ENCODE measurements at regions not wholly inside any gene's neighbourhood (a gene's known extent, or its start where the extent isn't known, plus 50 kb on each side); places are given as distances from the start of the nearest gene placed in this dataset.

DNA sequence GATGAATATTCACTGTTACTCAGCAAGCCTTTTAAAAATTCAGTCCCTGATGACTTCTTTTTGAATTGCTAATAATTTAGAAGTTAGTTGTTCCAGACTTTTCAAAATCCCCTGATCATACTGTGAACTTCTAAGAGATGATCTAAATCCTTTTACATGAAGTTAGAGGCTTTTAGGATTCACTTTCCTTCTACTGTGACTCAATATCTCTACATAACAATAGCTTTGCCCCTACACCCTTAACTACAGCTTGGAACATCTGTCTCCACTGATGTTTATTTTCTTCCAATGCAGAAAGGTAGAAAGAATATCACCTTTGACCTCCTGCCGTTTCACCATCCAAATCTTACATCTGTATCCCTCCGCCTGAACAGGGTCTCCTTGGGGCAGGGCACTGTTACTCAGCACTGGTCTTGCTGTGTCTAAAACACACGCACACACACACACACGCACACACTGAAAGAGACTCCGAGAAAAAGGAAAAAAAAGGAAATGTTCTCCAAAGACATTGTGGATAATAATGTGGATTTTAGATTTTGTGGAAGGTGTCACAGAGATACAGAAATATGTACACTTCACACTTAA lies 111.6 kb upstream of the GPRIN3 start:
- ATAC-seq (no peak), DNase-seq (no peak)
- POLR2A ChIA-PET: no interaction called here
- H3K27ac Mint-ChIP-seq: no peak overlapping the region
- no peaks in the 10 kb centered on the region for H3K27me3 Mint-ChIP-seq
- CTCF ChIA-PET: no interaction called here
- peaks cover 4% of the 10 kb centered on the region for H3K4me1 Mint-ChIP-seq
- H3K4me3 Mint-ChIP-seq: no peak overlapping the region
- no peaks in the 10 kb centered on the region for H3K36me3 Mint-ChIP-seq (ENCODE audit: low read depth)
- no peaks in the 10 kb centered on the region for H3K9me3 Mint-ChIP-seq (ENCODE audit: low read depth)
- intact Hi-C loops (cut with DNase I, micrococcal nuclease): no loop called here

DNA sequence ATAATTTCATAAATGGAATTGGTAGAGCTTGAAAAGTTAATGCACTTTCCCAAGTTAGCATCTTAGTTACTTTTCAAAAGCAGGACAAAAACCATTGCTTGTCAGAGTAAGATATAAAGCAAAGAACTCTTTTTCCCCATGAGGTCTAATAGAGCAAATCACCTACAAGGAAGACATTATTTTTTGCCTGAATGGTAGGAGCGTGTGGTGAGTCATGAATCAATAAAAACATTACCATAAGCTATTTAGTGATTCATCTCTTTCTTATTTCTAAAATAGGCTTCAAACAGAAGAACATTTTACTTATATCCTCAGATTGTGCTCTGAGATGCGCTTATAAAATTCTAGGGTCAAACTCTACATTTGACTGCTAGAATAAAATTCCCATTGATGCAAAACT lies 109.4 kb upstream of the GPRIN3 start:
- H3K27ac Mint-ChIP-seq: no peak overlapping the region
- CTCF ChIA-PET: interaction anchor here (0.5 to 0.6 kb wide), 2 partner anchors 10 to 162 kb away, joined by 3 read pairs; no protein-coding TSS in a partner anchor
- H3K4me3 Mint-ChIP-seq: no peak overlapping the region
- intact Hi-C loops (cut with DNase I, micrococcal nuclease): no loop called here
- DNase-seq (no peak), ATAC-seq (no peak)
- POLR2A ChIA-PET: no interaction called here
- H3K36me3 Mint-ChIP-seq (ENCODE audit: low read depth): no peaks in the 10 kb centered on the region
- H3K27me3 Mint-ChIP-seq: no peaks in the 10 kb centered on the region
- H3K4me1 Mint-ChIP-seq: peaks cover 4% of the 10 kb centered on the region
- no peaks in the 10 kb centered on the region for H3K9me3 Mint-ChIP-seq (ENCODE audit: low read depth)

DNA sequence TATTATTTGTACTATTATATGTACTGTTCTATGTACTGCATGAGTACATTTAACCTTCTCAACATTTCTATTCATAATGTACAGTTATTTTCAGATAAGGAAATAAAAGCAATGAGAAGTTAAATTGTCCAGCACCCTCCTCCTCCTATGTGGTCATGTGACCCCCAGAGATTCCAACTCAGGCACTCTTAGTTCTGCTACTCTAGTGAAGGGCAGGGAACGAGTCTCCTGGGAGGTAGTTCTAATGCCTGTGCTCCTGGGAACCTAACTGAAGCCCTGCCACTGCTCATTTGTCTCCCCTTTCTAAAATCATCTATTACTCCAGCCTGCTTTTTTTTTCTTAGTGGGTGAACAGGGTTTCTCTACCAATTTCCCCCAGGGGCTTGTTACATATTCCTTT lies 105.9 kb upstream of the GPRIN3 start:
- no peaks in the 10 kb centered on the region for H3K9me3 Mint-ChIP-seq (ENCODE audit: low read depth)
- H3K36me3 Mint-ChIP-seq (ENCODE audit: low read depth): no peaks in the 10 kb centered on the region
- DNase-seq (no peak), ATAC-seq (no peak)
- peaks cover 2% of the 10 kb centered on the region for H3K4me1 Mint-ChIP-seq
- H3K4me3 Mint-ChIP-seq: no peak overlapping the region
- H3K27ac Mint-ChIP-seq: no peak overlapping the region
- intact Hi-C loops (cut with DNase I, micrococcal nuclease): no loop called here
- ChIA-PET POLR2A (no interaction called here), CTCF (interaction anchor here (1.6 kb wide), 1 partner anchor 28 kb away, joined by 6 read pairs; no protein-coding TSS in a partner anchor)
- no peaks in the 10 kb centered on the region for H3K27me3 Mint-ChIP-seq

DNA sequence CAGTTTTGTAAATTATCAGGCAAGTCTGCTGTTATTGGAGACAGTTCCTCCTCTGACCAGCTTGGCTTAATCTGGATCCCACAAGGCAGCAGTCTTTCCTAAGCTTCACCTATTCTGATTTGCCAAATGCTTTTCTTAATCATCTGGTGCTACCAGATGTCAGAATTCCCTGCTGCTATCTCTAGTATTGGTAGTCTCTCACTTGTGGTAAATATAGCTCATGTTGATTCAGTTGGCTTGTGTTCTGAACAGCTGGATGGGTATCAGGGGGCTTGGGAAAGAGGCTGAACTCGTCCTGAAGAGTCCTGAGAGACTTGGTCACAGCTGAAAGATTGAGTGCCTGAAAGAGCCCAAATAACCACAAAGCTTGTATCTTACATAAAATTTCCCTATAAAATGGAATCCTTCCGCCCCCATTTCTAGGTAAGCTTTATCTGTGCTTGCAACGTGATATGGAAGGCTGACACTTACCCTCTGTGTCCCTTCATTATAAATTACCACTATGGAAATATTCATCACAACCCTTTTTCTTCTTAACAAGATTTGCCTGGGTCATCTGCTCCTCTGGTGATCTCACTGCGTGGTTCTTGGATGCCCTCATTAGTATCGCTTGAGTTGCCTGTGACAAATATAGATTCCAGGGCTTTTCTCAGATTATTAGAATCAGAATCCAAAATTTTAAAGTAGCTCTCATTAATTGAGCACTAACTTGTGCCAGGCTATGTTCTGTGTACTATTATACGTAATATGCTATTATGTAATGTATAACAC lies 104.1 kb upstream of the GPRIN3 start:
- Mint-ChIP-seq H3K4me3 (no peak overlapping the region), H3K27me3 (no peaks in the 10 kb centered on the region), H3K36me3 (ENCODE audit: low read depth) (no peaks in the 10 kb centered on the region), H3K9me3 (ENCODE audit: low read depth) (no peaks in the 10 kb centered on the region), H3K27ac (no peak overlapping the region), H3K4me1 (peaks cover 2% of the 10 kb centered on the region)
- POLR2A ChIA-PET: no interaction called here
- DNase-seq (no peak), ATAC-seq (no peak)
- intact Hi-C loops (cut with DNase I, micrococcal nuclease): no loop called here
- CTCF ChIA-PET: interaction anchor here (1.2 to 1.7 kb wide), 3 partner anchors 13 to 27 kb away, joined by 3 to 6 read pairs (median 5); no protein-coding TSS in a partner anchor

DNA sequence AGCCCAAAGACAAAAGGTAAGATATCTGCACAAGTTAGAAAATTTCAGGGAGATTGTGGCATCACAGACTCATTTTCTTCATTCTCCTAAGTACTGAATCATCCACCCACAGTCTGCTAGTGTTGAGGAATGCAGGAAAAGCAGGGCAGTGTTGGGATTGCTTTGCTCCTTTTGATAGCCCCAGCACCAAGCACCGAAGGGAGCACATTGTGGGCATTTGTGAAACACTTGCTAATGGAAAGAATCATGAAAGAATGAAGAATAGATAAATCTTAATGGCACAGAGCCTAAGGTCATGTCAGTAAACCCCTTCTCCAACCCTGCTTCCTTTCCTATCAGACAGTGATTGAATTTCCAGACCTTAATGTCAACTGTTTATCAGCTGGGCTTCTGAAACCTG lies 103.1 kb upstream of the GPRIN3 start:
- CTCF ChIA-PET: interaction anchor here (1.2 to 1.7 kb wide), 2 partner anchors 12 to 24 kb away, joined by 3 to 5 read pairs; no protein-coding TSS in a partner anchor
- no peaks in the 10 kb centered on the region for H3K36me3 Mint-ChIP-seq (ENCODE audit: low read depth)
- POLR2A ChIA-PET: no interaction called here
- H3K27me3 Mint-ChIP-seq: no peaks in the 10 kb centered on the region
- peaks cover 2% of the 10 kb centered on the region for H3K4me1 Mint-ChIP-seq
- no peaks in the 10 kb centered on the region for H3K9me3 Mint-ChIP-seq (ENCODE audit: low read depth)
- no peak for ATAC-seq
- DNase-seq: no peak
- intact Hi-C loops (cut with DNase I, micrococcal nuclease): no loop called here
- no peak overlapping the region for H3K27ac Mint-ChIP-seq
- no peak overlapping the region for H3K4me3 Mint-ChIP-seq

DNA sequence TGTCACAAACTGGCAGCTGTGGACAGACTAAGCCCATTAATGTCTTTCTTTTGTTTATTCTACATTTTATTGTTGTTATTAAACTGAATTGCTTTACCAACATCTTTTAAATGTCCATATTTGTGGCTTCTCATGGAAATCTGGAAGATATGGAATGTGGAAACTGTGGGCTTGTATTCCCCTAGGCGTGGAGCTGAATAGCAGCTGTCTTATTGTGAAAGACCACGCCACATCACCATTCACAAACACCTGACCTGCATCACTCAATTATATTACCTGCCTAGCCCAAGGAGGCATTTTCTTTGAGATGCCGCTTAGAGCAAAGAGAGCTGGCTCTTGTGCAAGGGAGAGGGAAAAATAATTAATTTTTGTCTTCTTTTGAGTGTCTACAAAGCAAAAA lies 96.9 kb upstream of the GPRIN3 start:
- CTCF ChIA-PET: interaction anchor here (0.6 kb wide), 1 partner anchor 192 kb away, joined by 3 read pairs; no protein-coding TSS in a partner anchor
- DNase-seq: no peak
- H3K4me3 Mint-ChIP-seq: no peak overlapping the region
- H3K4me1 Mint-ChIP-seq: no peaks in the 10 kb centered on the region
- no peaks in the 10 kb centered on the region for H3K9me3 Mint-ChIP-seq (ENCODE audit: low read depth)
- H3K27ac Mint-ChIP-seq: no peak overlapping the region
- intact Hi-C loops (cut with DNase I, micrococcal nuclease): no loop called here
- no peaks in the 10 kb centered on the region for H3K27me3 Mint-ChIP-seq
- ATAC-seq: no peak
- H3K36me3 Mint-ChIP-seq (ENCODE audit: low read depth): no peaks in the 10 kb centered on the region
- POLR2A ChIA-PET: no interaction called here

DNA sequence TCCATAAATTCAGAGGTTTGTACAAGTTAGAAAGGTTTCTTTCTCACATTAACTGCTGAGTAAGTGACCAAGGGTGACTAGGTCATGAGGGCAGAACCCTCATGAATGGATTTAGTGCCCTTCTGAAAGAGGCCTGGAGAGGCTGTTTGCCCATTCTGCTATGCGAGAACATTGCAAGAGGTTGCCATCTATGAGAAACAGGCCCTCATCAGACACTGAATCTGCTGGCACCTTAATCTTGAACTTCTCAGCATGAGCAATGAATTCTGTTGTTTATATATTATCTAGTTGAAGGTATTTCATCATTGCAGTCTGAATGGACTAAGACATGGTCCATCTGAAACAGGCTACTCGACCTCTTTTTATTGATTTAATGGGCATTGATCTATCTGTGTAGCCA lies 96.2 kb upstream of the GPRIN3 start:
- no peaks in the 10 kb centered on the region for H3K27me3 Mint-ChIP-seq
- no peaks in the 10 kb centered on the region for H3K4me1 Mint-ChIP-seq
- no peak overlapping the region for H3K27ac Mint-ChIP-seq
- no peak overlapping the region for H3K4me3 Mint-ChIP-seq
- H3K9me3 Mint-ChIP-seq (ENCODE audit: low read depth): no peaks in the 10 kb centered on the region
- ChIA-PET POLR2A (no interaction called here), CTCF (no interaction called here)
- DNase-seq: no peak
- no peak for ATAC-seq
- intact Hi-C loops (cut with DNase I, micrococcal nuclease): no loop called here
- no peaks in the 10 kb centered on the region for H3K36me3 Mint-ChIP-seq (ENCODE audit: low read depth)

DNA sequence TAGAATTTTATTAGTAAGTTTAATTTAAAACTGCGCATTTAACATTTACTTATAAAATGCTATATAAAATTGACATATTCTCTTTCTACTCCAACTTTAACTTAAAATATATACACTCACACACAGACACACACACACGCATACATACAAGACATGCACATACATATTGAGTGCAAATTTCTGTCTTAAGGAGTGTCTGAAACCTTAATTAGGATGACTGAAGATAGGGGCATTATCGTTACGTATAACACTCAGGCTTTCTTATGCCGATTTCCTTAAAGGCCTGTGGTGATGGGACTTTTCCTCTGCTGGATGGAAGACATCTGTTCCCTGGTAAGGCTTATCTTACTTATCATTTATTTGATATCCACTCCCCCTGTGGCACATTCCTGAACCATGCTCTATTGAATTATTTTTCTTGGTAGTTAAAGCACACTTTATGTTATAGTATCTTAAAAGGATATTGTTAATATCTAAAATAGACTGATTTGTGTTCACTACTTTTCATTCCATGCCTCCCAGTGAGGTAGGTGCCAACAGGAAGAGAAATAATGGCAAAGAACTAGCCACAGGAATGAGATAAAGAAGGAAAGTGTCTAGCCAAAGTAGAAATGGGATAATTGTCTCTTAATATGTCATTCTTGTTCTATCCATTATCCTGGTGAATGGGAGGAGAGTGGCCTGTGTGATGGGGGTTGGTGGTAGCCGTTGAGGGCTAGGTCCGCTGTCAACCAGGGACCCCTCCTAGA lies 92.9 kb upstream of the GPRIN3 start:
- H3K27me3 Mint-ChIP-seq: no peaks in the 10 kb centered on the region
- DNase-seq (no peak), ATAC-seq (no peak)
- POLR2A ChIA-PET: no interaction called here
- no peak overlapping the region for H3K4me3 Mint-ChIP-seq
- no peaks in the 10 kb centered on the region for H3K4me1 Mint-ChIP-seq
- no peak overlapping the region for H3K27ac Mint-ChIP-seq
- no peaks in the 10 kb centered on the region for H3K36me3 Mint-ChIP-seq (ENCODE audit: low read depth)
- H3K9me3 Mint-ChIP-seq (ENCODE audit: low read depth): no peaks in the 10 kb centered on the region
- intact Hi-C loops (cut with DNase I, micrococcal nuclease): no loop called here
- CTCF ChIA-PET: no interaction called here

DNA sequence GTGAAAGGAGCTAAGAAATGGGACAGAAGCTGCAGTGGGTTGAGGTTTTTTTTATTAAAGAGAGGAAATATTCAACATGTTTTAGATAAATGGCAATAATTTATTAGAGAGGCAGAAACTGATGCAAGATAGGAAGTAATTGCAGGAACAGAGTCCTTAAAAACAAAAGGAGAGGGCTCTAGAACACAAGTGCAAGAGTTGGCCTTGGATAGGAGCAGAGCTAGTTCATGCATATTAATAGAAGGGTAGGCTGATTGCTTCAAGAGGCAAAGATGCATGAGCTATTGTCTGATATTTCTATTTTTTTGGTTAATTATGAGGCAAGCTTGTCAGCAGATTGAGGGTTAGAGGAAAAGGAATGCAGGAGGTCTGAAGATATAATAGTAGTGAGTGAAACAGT lies 91.0 kb upstream of the GPRIN3 start:
- Mint-ChIP-seq H3K36me3 (ENCODE audit: low read depth) (no peaks in the 10 kb centered on the region), H3K4me1 (no peaks in the 10 kb centered on the region), H3K4me3 (no peak overlapping the region), H3K27me3 (no peaks in the 10 kb centered on the region), H3K9me3 (ENCODE audit: low read depth) (no peaks in the 10 kb centered on the region), H3K27ac (no peak overlapping the region)
- ATAC-seq (no peak), DNase-seq (no peak)
- intact Hi-C loops (cut with DNase I, micrococcal nuclease): no loop called here
- POLR2A ChIA-PET: interaction anchor here (0.6 kb wide), 1 partner anchor 1515 kb away, joined by 5 read pairs; no protein-coding TSS in a partner anchor
- CTCF ChIA-PET: interaction anchor here (0.6 to 3.1 kb wide), 8 partner anchors 8 to 242 kb away, joined by 3 to 11 read pairs (median 3); no protein-coding TSS in a partner anchor

DNA sequence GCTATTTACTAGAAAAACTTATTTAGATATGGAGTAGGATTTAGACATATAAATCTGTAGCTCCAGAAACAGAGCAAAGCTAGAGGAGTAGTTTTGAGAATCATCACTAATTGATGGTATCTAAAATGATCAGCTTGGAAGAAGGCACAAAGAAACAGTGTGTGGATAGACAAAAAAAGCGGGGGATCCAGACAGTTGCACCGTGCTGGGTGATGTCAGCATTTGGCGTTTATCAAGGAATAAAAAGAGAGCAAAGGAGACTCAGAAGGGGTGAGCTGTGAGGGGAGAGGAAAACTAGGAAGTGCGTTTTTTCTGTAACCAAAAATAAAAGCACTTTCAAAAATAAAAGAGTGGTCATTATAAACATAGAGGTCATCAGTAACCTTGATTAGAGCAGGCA lies 90.5 kb upstream of the GPRIN3 start:
- H3K36me3 Mint-ChIP-seq (ENCODE audit: low read depth): no peaks in the 10 kb centered on the region
- H3K27ac Mint-ChIP-seq: no peak overlapping the region
- POLR2A ChIA-PET: interaction anchor here (0.6 kb wide), 1 partner anchor 1514 kb away, joined by 5 read pairs; no protein-coding TSS in a partner anchor
- H3K4me3 Mint-ChIP-seq: no peak overlapping the region
- CTCF ChIA-PET: interaction anchor here (0.6 to 3.1 kb wide), 8 partner anchors 9 to 323 kb away, joined by 3 to 11 read pairs (median 3); no protein-coding TSS in a partner anchor
- H3K9me3 Mint-ChIP-seq (ENCODE audit: low read depth): no peaks in the 10 kb centered on the region
- ATAC-seq (no peak), DNase-seq (no peak)
- H3K27me3 Mint-ChIP-seq: no peaks in the 10 kb centered on the region
- intact Hi-C loops (cut with DNase I, micrococcal nuclease): no loop called here
- H3K4me1 Mint-ChIP-seq: no peaks in the 10 kb centered on the region

DNA sequence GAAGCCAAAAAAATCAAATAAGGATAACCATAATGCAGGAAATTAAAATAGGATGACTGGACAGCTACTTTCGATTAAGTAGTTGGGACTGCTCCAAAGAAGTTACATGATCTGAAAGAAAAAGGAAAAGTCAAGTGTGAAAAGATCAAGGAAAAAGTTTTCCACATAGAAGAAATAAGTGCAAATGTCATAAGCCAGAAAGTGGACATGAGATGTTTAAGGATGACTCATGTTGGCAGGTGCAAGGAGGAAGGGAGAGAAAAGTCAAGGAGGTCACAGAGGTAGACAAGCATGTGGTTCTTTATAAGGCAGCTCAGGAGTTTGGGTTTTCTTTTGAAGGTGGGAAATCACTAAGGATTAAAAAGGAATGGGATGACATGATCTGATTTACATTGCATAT lies 89.8 kb upstream of the GPRIN3 start:
- ChIA-PET CTCF (interaction anchor here (0.7 to 3.1 kb wide), 6 partner anchors 9 to 322 kb away, joined by 3 to 11 read pairs (median 3); no protein-coding TSS in a partner anchor), POLR2A (no interaction called here)
- ATAC-seq (no peak), DNase-seq (no peak)
- Mint-ChIP-seq H3K27ac (no peak overlapping the region), H3K27me3 (no peaks in the 10 kb centered on the region), H3K4me1 (no peaks in the 10 kb centered on the region), H3K36me3 (ENCODE audit: low read depth) (no peaks in the 10 kb centered on the region), H3K4me3 (no peak overlapping the region), H3K9me3 (ENCODE audit: low read depth) (no peaks in the 10 kb centered on the region)
- intact Hi-C loops (cut with DNase I, micrococcal nuclease): no loop called here

Data from activated CD4-positive, alpha-beta T cell treated with anti-CD3 and anti-CD28 coated beads for 36 hours (primary cell).